ENCODE measurements at regions not wholly inside any gene's neighbourhood (a gene's known extent, or its start where the extent isn't known, plus 50 kb on each side); places are given as distances from the start of the nearest gene placed in this dataset.

DNA sequence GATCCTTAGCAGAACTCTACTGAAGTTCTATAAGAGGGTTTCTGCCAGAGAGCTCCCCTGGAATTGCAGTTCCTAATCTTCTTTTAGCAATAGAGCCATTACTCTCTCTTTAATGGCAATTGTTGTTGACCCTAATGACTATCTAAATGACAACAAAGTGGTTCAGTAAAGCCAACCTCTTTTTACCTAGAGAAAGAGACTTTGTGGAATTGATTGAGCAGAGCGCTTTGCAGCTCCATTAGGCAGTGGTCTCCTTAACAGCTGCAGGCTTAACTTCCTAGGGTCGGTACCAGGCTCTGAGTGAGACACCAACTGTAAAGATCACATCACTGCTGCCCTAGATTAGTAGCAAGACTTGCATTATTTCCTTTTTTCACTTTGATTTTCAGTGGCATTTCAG is 1472.9 kb upstream of the TENM3 start:
- DNase-seq (ENCODE audit: low read depth in 4 of 4, low spot score in 3 of 4) = no peak

GRCh38 chr4:180784940-180785339 is 1458.3 kb upstream of the TENM3 start:
- no peak for DNase-seq (ENCODE audit: low read depth in 4 of 4, low spot score in 3 of 4)

DNA sequence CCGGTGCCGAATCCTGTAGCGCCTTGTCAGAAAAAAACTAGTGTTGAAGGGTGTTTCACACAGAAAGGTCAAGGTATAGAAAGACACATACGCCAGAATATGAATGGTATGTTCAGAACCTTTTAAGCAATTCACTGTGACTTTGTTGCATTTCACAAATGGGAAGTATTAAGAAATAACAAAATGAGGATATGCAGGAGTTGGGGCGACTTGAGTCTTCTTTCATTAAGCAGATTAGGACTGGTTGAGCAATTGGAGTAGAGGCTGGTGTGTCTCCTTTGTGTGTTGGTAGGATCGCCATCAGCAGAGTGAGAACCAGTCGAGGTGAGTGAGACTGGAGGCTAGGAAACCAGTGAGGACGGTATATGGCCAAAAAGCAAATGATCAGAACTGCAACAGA is 1454.5 kb upstream of the TENM3 start:
- no peak for DNase-seq (ENCODE audit: low read depth in 4 of 4, low spot score in 3 of 4)

DNA sequence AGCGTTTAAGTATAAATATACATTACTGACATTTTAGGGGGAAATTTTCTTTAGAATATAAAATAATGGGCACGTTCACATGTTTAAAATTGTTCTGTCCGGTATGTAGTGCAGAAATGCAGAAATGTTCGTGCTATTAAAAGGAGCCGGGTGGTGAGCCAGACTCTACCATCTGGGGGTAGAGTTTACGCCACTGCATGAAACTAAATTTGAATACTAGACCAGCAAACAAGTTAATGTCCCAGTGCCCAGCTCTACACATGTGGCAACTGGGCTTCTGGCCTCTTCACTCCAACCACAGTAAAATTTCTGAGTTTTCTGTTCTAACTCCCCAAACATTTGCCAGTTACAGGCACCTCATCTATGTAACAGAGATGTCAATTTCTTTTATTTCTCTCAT is 1453.3 kb upstream of the TENM3 start:
- DNase-seq (ENCODE audit: low read depth in 4 of 4, low spot score in 3 of 4) = no peak

- DNase-seq (ENCODE audit: low read depth in 4 of 4, low spot score in 3 of 4) = no peak
These were observed 1452.7 kb upstream of the TENM3 start for GRCh38 chr4:180790471-180790870.

GRCh38 chr4:180792541-180792940 is 1450.7 kb upstream of the TENM3 start:
- DNase-seq (ENCODE audit: low read depth in 4 of 4, low spot score in 3 of 4) = no peak

DNA sequence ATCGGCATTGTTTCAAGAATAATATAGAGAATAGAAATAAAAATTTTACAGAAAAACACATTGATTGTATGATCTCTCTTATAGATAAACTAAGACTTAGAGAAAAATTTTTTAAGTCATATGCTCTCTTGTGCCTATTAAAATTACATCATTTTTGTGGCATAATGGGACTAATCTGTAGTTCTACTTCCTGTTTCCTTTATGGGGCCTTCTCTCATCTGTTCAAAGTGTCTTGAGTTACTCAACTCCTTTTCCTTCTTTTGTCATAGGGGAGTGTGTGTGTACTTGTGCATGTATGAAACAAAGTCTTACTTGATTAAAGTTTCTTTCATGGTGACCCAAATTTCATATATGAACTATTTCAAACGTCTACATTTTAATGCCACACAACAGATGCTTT is 1448.9 kb upstream of the TENM3 start:
- no peak for DNase-seq (ENCODE audit: low read depth in 4 of 4, low spot score in 3 of 4)

GRCh38 chr4:180798036-180798577 is 1445.1 kb upstream of the TENM3 start:
- no peak for DNase-seq (ENCODE audit: low read depth in 4 of 4, low spot score in 3 of 4)

GRCh38 chr4:180799798-180800197 is 1443.4 kb upstream of the TENM3 start:
- DNase-seq (ENCODE audit: low read depth in 4 of 4, low spot score in 3 of 4) = no peak

DNA sequence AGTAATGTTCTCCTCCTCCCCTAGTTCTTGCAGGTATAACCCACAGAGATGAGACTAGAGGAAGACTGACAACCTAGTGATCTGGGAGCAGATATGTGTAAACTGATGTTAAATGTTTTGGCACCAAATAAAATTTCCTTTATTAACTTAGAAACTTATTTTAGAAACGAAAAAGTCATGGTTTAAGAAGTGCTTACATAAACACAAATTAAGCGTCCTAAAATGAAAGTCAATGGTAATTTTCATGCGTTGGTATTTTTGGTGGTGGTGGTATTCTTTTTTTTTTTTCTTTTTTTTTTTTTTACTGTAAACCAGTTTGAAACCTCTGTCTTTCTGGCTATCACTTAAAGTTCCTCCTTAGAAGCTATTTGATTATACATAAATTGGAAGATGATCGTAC is 1438.1 kb upstream of the TENM3 start:
- DNase-seq (ENCODE audit: low read depth in 4 of 4, low spot score in 3 of 4) = no peak

DNA sequence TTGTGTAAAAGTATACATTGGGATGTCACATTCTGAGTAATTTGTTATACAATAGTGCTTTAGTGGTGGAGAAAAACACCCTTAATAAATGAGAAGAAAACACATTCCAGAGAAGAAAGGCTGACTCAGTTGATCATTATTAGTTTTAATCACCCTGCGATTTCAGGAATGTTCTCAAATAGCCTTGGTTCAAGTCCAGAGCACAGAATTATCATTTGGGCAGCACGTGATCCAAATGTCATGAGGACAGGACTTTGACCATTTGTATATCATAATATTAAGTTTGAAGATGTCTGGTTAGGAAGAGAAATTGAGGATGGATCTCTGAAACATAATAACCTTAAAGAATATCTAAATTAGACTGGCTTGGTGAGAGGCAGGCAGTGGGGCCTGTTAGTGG is 1434.3 kb upstream of the TENM3 start:
- no peak for DNase-seq (ENCODE audit: low read depth in 4 of 4, low spot score in 3 of 4)

GRCh38 chr4:180809439-180809838 is 1433.8 kb upstream of the TENM3 start:
- DNase-seq (ENCODE audit: low read depth in 4 of 4, low spot score in 3 of 4) = no peak

DNA sequence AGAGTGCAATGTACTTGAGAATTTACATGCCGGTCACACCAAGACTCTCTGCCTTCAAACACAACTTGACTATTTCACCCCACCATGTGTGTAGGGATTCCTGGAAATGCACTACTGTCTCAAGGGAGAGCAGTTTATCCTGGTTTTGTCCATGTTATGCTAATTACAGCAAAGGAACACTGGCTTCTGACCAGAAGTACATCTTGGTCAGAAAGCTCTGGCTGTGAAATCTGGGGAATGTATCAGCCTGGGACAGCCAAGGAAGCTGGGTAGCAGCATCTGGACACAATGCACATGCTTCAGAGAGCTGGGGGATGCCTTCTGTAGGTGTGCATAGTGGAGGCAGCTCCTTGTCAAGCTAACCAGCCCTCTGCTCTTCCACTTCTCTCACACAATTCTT is 1432.6 kb upstream of the TENM3 start:
- no peak for DNase-seq (ENCODE audit: low read depth in 4 of 4, low spot score in 3 of 4)

DNA sequence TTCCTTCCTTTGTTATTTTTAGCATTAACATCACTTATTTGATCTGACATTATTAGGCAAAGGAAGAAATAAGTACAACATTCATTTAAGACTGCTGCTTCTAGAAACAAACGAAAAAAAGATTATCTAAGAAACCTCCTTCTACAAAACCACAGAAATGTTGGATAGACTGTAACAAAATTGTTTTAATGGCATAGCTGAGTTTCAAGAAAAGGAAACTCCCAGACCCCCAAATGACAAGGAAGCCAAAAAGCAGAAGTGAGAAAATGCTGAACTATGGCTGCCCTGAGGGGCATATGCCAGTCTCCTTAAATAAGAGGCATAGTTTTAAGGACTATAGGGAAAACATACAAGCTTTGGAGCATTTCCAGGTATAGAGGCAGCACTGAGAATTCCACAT is 1431.6 kb upstream of the TENM3 start:
- DNase-seq (ENCODE audit: low read depth in 4 of 4, low spot score in 3 of 4) = no peak

GRCh38 chr4:180812783-180813182 is 1430.4 kb upstream of the TENM3 start:
- no peak for DNase-seq (ENCODE audit: low read depth in 4 of 4, low spot score in 3 of 4)

GRCh38 chr4:180814875-180815417 is 1428.3 kb upstream of the TENM3 start:
- no peak for DNase-seq (ENCODE audit: low read depth in 4 of 4, low spot score in 3 of 4)

- no peak for DNase-seq (ENCODE audit: low read depth in 4 of 4, low spot score in 3 of 4)
These were observed 1425.7 kb upstream of the TENM3 start for GRCh38 chr4:180817529-180817928.

- no peak for DNase-seq (ENCODE audit: low read depth in 4 of 4, low spot score in 3 of 4)
These were observed 1420.1 kb upstream of the TENM3 start for GRCh38 chr4:180823108-180823507.

DNA sequence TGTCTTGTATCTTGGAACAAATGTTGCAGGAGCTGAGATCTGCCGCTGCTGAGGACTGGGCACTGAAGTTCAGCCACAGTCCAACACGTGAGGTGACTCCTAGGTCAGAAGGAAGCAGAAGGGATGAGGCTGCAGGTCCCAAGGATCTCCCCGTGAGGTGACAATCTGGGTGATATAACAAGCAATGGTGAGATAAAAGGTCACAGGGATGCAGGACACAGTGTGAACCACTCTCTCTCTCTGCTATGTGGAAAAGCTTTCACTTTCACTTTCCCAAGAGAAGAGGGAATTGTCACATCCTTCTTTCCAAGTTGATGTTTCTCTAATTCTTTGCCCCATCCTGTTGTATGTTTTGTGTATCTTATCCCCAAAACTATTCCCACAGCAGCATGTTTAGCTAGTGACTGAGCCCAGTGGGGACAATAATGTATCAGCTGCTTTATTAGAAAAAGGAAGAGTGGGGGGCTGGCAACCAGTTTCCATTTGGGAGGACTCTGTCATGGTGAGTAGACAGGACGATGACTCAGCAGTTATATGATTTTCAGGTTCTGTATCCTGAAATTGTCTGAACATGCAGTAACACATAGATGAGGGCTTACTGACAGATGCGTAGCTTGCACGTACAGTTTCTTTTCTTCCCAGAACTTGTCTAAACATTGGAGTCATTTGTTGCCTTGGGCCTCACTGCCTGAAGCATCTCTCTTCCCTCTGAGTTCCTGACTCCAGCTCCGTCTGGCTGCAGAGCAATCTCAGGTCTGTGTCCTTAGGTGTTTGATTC is 1415.8 kb upstream of the TENM3 start:
- DNase-seq (ENCODE audit: low read depth in 4 of 4, low spot score in 3 of 4) = peak in 1 of 4 donors; percentile 7

GRCh38 chr4:180828455-180829018 is 1414.7 kb upstream of the TENM3 start:
- peak; percentile 50 to 58 (median 54) for DNase-seq (ENCODE audit: low read depth in 4 of 4, low spot score in 3 of 4)

- DNase-seq (ENCODE audit: low read depth in 4 of 4, low spot score in 3 of 4) = no peak
These were observed 1411.1 kb upstream of the TENM3 start for GRCh38 chr4:180832073-180832472.

- DNase-seq (ENCODE audit: low read depth in 4 of 4, low spot score in 3 of 4) = no peak
These were observed 1403.1 kb upstream of the TENM3 start for GRCh38 chr4:180840142-180840541.
